Karpas-422 (cell line): ENCODE measurements at regions not wholly inside any gene's neighbourhood (a gene's known extent, or its start where the extent isn't known, plus 50 kb on each side); places are given as distances from the start of the nearest gene placed in this dataset.

Source experiments
- DNase-seq: peaks from one replicate; pipeline ENCODE4 v3.0.0-alpha.2; 2015
- H2AFZ ChIP-seq: fragments of 200-600 bp; sonication (generic); 2 replicates; pipeline ENCODE4 v1.6.1; 2014; ENCODE audit warnings: antibody characterized with exemption, low read length, mixed read lengths
- H3K27ac ChIP-seq: fragments of 200-600 bp; sonication (generic); 2 replicates; pipeline ENCODE4 v1.5.1; 2014; ENCODE audit warnings: mild to moderate bottlenecking, low read length, moderate library complexity
- H3K27me3 ChIP-seq: fragments of 200-600 bp; sonication (generic); 2 replicates; pipeline ENCODE4 v1.6.1; 2014; ENCODE audit warnings: low read length, mixed read lengths
- H3K36me3 ChIP-seq: fragments of 200-600 bp; sonication (generic); 2 replicates; pipeline ENCODE4 v1.6.1; 2014; ENCODE audit warnings: low read length, mixed read lengths; ENCODE audit not compliant: insufficient read depth
- H3K4me1 ChIP-seq: fragments of 200-600 bp; sonication (generic); 2 replicates; pipeline ENCODE4 v1.6.1; 2014; ENCODE audit warnings: mild to moderate bottlenecking, low read length, mixed read lengths
- H3K4me2 ChIP-seq: fragments of 200-600 bp; sonication (generic); 2 replicates; pipeline ENCODE4 v1.6.1; 2014; ENCODE audit warnings: low read length, low read depth, mild to moderate bottlenecking; ENCODE audit not compliant: poor library complexity, severe bottlenecking
- H3K4me3 ChIP-seq: fragments of 200-600 bp; sonication (generic); 2 replicates; pipeline ENCODE4 v1.5.1; 2014; ENCODE audit warnings: mild to moderate bottlenecking, antibody characterized with exemption, low read length, mixed read lengths
- H3K79me2 ChIP-seq: fragments of 200-600 bp; sonication (generic); 2 replicates; pipeline ENCODE4 v1.6.1; 2014; ENCODE audit warnings: mild to moderate bottlenecking, low read length, mixed read lengths
- H3K9ac ChIP-seq: fragments of 200-600 bp; sonication (generic); 2 replicates; pipeline ENCODE4 v1.6.0; 2014; ENCODE audit warnings: low read length
- H3K9me2 ChIP-seq: fragments of 200-600 bp; sonication (generic), shearing (Covaris generic); replicated peaks from 2 replicates; pipeline ENCODE4 v1.6.0; 2014; ENCODE audit warnings: mild to moderate bottlenecking, low read length, moderate library complexity; ENCODE audit not compliant: insufficient read depth
- H3K9me3 ChIP-seq: fragments of 300-700, 200-600 bp; sonication (generic); 2 replicates; pipeline ENCODE4 v1.6.1; 2014; ENCODE audit warnings: low read length, mixed read lengths
- H4K20me1 ChIP-seq: fragments of 200-600 bp; sonication (generic); 2 replicates; pipeline ENCODE4 v1.6.1; 2014; ENCODE audit warnings: mild to moderate bottlenecking, antibody characterized with exemption, low read length, low read depth; ENCODE audit not compliant: insufficient read depth

DNA sequence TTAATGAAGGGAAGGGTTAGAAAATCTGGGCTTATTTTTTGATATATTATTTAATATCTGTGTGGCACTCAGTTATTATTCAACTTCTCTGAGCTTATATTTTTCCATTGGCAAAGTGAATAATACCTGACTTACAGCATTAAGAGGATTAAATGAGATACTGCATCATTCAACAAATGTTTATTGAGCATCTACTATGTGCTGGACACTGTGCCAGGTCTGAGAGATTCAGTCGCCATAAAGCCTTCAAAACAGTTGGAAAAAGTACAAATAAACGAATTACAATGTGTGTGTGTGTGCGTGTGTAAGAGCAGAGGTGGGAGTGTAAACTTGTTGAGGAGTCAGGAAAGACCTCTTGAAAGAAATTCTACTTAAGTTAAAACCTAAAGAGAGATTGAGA lies 87.9 kb upstream of the CD53 start:
- Histone ChIP-seq H3K4me3 (no peak overlapping the region), H3K4me1 (no peaks in the 10 kb centered on the region), H2AFZ (no peak overlapping the region), H3K9me3 (no peaks in the 10 kb centered on the region), H4K20me1 (no peaks in the 10 kb centered on the region), H3K27ac (no peak overlapping the region), H3K36me3 (no peaks in the 10 kb centered on the region), H3K79me2 (no peaks in the 10 kb centered on the region), H3K4me2 (no peak overlapping the region), H3K27me3 (no peaks in the 10 kb centered on the region), H3K9ac (no peak overlapping the region), H3K9me2 (no peaks in the 10 kb centered on the region)
- no peak for DNase-seq

GRCh38 chr1:110783292-110783918 lies 89.5 kb upstream of the CD53 start:
- H2AFZ ChIP-seq: no peak overlapping the region
- H3K9me3 ChIP-seq: no peaks in the 10 kb centered on the region
- no peaks in the 10 kb centered on the region for H3K9me2 ChIP-seq
- H3K9ac ChIP-seq: no peak overlapping the region
- no peaks in the 10 kb centered on the region for H3K4me1 ChIP-seq
- no peaks in the 10 kb centered on the region for H3K36me3 ChIP-seq
- peak; percentile 82 for DNase-seq
- H3K4me2 ChIP-seq: no peak overlapping the region
- H4K20me1 ChIP-seq: no peaks in the 10 kb centered on the region
- H3K27me3 ChIP-seq: no peaks in the 10 kb centered on the region
- no peak overlapping the region for H3K4me3 ChIP-seq
- H3K79me2 ChIP-seq: no peaks in the 10 kb centered on the region
- no peak overlapping the region for H3K27ac ChIP-seq

GRCh38 chr1:110781525-110781924 lies 91.4 kb upstream of the CD53 start:
- no peaks in the 10 kb centered on the region for H4K20me1 ChIP-seq
- no peaks in the 10 kb centered on the region for H3K36me3 ChIP-seq
- H3K79me2 ChIP-seq: no peaks in the 10 kb centered on the region
- H3K4me2 ChIP-seq: no peak overlapping the region
- no peaks in the 10 kb centered on the region for H3K9me3 ChIP-seq
- DNase-seq: no peak
- H3K27ac ChIP-seq: no peak overlapping the region
- H2AFZ ChIP-seq: no peak overlapping the region
- no peaks in the 10 kb centered on the region for H3K27me3 ChIP-seq
- H3K9me2 ChIP-seq: no peaks in the 10 kb centered on the region
- no peak overlapping the region for H3K9ac ChIP-seq
- H3K4me1 ChIP-seq: no peaks in the 10 kb centered on the region
- no peak overlapping the region for H3K4me3 ChIP-seq

DNA sequence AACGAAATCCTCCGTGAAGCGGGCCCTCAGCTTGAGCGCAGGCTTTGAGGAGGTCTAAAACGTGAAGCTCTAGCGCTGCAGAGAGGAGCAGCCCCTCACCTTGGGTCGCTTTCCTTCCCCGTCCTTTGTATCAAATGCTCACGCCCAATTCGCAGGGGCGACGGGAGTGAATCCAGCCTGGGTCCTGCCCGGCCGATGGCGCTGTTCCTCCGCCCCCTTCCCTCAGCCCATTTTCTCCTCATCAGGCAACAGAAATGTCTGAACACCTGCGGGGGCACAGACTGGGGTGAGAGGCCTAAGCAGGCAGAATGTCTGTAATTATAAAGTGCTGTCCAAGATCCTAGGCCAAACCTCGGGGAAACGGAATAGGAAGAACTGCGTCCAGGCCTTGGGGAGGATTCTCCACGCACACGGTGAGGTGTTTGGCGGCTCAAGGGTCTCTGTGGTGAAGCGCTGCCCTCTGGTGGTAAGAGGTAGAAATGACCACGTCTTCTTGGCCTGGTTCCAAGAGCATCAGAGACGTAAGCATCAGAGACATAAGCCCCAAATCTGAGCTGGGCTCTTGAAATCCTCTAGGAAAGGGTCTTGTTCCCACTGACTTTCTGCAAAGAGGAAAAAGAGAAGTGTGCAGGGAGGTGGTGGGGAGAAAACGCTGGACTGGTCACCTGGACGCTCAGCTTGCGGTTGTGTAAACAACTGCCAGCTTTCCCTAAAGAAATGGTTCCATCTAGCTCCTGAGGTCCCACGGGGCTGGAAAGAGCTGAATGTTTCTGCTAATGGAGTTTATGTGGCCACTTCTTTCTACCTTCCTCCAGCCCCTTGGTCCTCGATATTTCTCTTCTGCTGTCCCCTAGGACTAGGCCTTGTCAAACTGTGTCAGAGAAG lies 92.1 kb upstream of the CD53 start:
- Histone ChIP-seq H3K4me3 (no peak overlapping the region), H3K9ac (no peak overlapping the region), H3K9me2 (no peaks in the 10 kb centered on the region), H3K9me3 (no peaks in the 10 kb centered on the region), H4K20me1 (no peaks in the 10 kb centered on the region), H3K27me3 (no peaks in the 10 kb centered on the region), H3K4me2 (no peak overlapping the region), H3K4me1 (no peaks in the 10 kb centered on the region), H3K79me2 (no peaks in the 10 kb centered on the region), H3K36me3 (no peaks in the 10 kb centered on the region), H3K27ac (no peak overlapping the region), H2AFZ (no peak overlapping the region)
- DNase-seq: peak; percentile 91

DNA sequence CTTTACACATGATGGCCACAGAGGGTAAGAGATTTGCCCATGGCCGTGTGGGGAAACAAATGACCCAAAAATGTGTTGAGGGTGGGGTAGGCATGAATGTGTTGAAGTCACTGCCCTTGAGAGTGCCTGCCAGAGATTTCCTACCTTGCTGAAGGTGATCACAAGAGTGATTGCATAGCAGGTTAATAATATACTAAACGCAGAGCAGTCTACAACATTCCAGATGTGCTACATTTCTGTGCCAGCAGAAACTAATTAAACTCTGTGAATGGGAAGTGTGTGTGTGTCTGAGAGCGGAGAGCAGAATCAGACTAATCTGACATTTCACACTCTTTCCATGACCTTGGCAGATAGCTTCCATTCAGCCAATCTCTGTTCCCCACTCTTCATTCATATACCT lies 93.3 kb upstream of the CD53 start:
- no peak overlapping the region for H3K4me3 ChIP-seq

GRCh38 chr1:110778821-110779220 lies 94.1 kb upstream of the CD53 start:
- Histone ChIP-seq H3K9me3 (no peaks in the 10 kb centered on the region), H3K79me2 (no peaks in the 10 kb centered on the region), H3K4me3 (no peak overlapping the region), H3K36me3 (no peaks in the 10 kb centered on the region), H3K27ac (no peak overlapping the region), H3K9ac (no peak overlapping the region), H4K20me1 (no peaks in the 10 kb centered on the region), H3K9me2 (no peaks in the 10 kb centered on the region), H3K4me2 (no peak overlapping the region), H2AFZ (no peak overlapping the region), H3K27me3 (no peaks in the 10 kb centered on the region), H3K4me1 (no peaks in the 10 kb centered on the region)
- DNase-seq: no peak

More for the DNA sequence above, 93.3 kb upstream of the CD53 start:
- no peaks in the 10 kb centered on the region for H3K79me2 ChIP-seq
- no peak overlapping the region for H2AFZ ChIP-seq
- no peaks in the 10 kb centered on the region for H3K4me1 ChIP-seq
- H3K9me3 ChIP-seq: no peaks in the 10 kb centered on the region
- H3K36me3 ChIP-seq: no peaks in the 10 kb centered on the region
- no peak overlapping the region for H3K9ac ChIP-seq
- no peaks in the 10 kb centered on the region for H3K9me2 ChIP-seq
- H4K20me1 ChIP-seq: no peaks in the 10 kb centered on the region
- H3K27me3 ChIP-seq: no peaks in the 10 kb centered on the region
- no peak for DNase-seq
- H3K27ac ChIP-seq: no peak overlapping the region
- H3K4me2 ChIP-seq: no peak overlapping the region

- Histone ChIP-seq H3K4me2 (no peak overlapping the region), H4K20me1 (no peaks in the 10 kb centered on the region), H3K36me3 (no peaks in the 10 kb centered on the region), H2AFZ (no peak overlapping the region), H3K79me2 (no peaks in the 10 kb centered on the region), H3K4me1 (peaks cover 3% of the 10 kb centered on the region), H3K9ac (no peak overlapping the region), H3K27me3 (no peaks in the 10 kb centered on the region), H3K27ac (no peak overlapping the region), H3K4me3 (no peak overlapping the region), H3K9me3 (no peaks in the 10 kb centered on the region), H3K9me2 (no peaks in the 10 kb centered on the region)
- DNase-seq: no peak
Measured at GRCh38 chr1:110777228-110777627, 95.7 kb upstream of the CD53 start.

DNA sequence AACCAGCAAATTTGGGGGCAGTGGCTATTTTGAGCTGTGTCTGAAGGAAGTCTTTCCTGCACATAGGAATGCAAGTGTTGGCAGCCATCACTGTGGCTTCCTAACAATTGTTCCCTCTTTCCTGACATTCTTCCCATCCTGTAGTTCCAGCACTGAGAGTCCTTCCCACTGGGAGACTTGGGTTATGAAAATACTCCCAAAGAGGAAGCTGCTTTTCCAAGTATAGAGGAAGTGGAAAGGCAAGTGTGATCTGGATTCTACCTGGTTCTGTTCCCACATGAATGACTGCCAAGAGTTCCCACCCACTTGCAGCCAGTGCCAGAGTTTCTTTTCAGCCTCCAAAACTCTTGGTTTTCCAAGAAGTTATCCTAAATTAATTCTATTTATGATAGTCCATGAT lies 98.5 kb upstream of the CD53 start:
- Histone ChIP-seq H3K4me3 (no peak overlapping the region), H3K79me2 (no peaks in the 10 kb centered on the region), H3K9ac (no peak overlapping the region), H3K9me2 (no peaks in the 10 kb centered on the region), H3K4me2 (no peak overlapping the region), H3K9me3 (no peaks in the 10 kb centered on the region), H4K20me1 (no peaks in the 10 kb centered on the region), H3K4me1 (peaks cover 7% of the 10 kb centered on the region), H3K27me3 (no peaks in the 10 kb centered on the region), H3K27ac (no peak overlapping the region), H3K36me3 (no peaks in the 10 kb centered on the region), H2AFZ (no peak overlapping the region)
- DNase-seq: no peak
